HCT116 (cell line): ENCODE measurements at regions not wholly inside any gene's neighbourhood (a gene's known extent, or its start where the extent isn't known, plus 50 kb on each side); places are given as distances from the start of the nearest gene placed in this dataset.

Source experiments
- ATAC-seq: fragments of 200-7000 bp; cut with Tn5 transposase; 2 replicates; pipeline ENCODE4 v1.9.1; 2020; ENCODE audit warnings: mild to moderate bottlenecking, moderate library complexity
- BruUV-seq: library from RNA; stranded (reverse); fragments of 400-500 nt; replicated peaks from 2 replicates; lab custom pipeline; 2021; lab: Mats Ljungman, UMichigan
- CTCF ChIA-PET: fragments of 300-600 bp; sonication (Branson Sonifier 250); formaldehyde crosslinking; loops from one replicate; lab custom pipeline; 2021; ENCODE audit warnings: antibody characterized with exemption; lab: Charles Lee
- POLR2A ChIA-PET: fragments of 300-600, 350-600 bp; sonication (Branson Sonifier 250); formaldehyde crosslinking; loops from one replicate; lab custom pipeline; 2021; ENCODE audit warnings: antibody characterized with exemption; lab: Charles Lee
- RAD21 ChIA-PET, 2 experiments: fragments of 300-600 bp; sonication (Branson Sonifier 250); formaldehyde crosslinking; loops; one replicate each; lab custom pipeline; 2023; ENCODE audit warnings: low total read pairs in 2 of 2; ENCODE audit not compliant: uncharacterized antibody in 2 of 2, unreplicated experiment in 2 of 2, low non-redundant PET in 1 of 2; lab: Charles Lee
- DNase-seq: peaks from one replicate; pipeline ENCODE4 v3.0.0-alpha.2; 2010; ENCODE audit warnings: low read depth, low spot score
- H2AFZ ChIP-seq: fragments of 200-600 bp; shearing (Covaris generic), sonication (generic); 2 replicates; pipeline ENCODE4 v1.6.1; 2017; ENCODE audit warnings: low read depth, mixed run types, mixed read lengths, antibody characterized with exemption, low read length; ENCODE audit not compliant: poor library complexity, severe bottlenecking
- H3K27ac ChIP-seq: 2 replicates; pipeline ENCODE4 v1.5.1; 2012; ENCODE audit warnings: low read depth, low read length
- H3K27me3 ChIP-seq: fragments of 200-600 bp; sonication (generic); 2 replicates; pipeline ENCODE4 v1.6.1; 2016; ENCODE audit warnings: mixed run types, low read length, mixed read lengths; ENCODE audit not compliant: insufficient read depth
- H3K36me3 ChIP-seq, 2 experiments: fragments of 200-500 bp in 1 of 2; fragments of 200-600 bp in 1 of 2; sonication (Bioruptor generic) in 1 of 2; sonication (generic) in 1 of 2; 2 replicates each; pipeline versions ENCODE4 v1.5.1 to v1.6.1; 2014 to 2016; ENCODE audit warnings: low read length in 2 of 2, inconsistent platforms in 1 of 2, mixed read lengths in 1 of 2, mixed run types in 1 of 2; ENCODE audit not compliant: insufficient read depth in 2 of 2, control insufficient read depth in 1 of 2
- H3K4me1 ChIP-seq, 2 experiments: fragments of 200-600 bp in 1 of 2; sonication (generic) in 1 of 2; 2 replicates each; pipeline versions ENCODE4 v1.5.1 to v1.6.1; 2012 to 2017; ENCODE audit warnings: low read length in 2 of 2, inconsistent platforms in 1 of 2, mild to moderate bottlenecking in 1 of 2, mixed read lengths in 1 of 2, mixed run types in 1 of 2, moderate library complexity in 1 of 2; ENCODE audit not compliant: insufficient read depth in 2 of 2, control insufficient read depth in 1 of 2
- H3K4me2 ChIP-seq: fragments of 200-600 bp; sonication (generic); 2 replicates; pipeline ENCODE4 v1.6.1; 2017; ENCODE audit warnings: mixed run types, low read length, mixed read lengths
- H3K4me3 ChIP-seq, 2 experiments: fragments of 200-600 bp in 1 of 2; sonication (generic) in 1 of 2; replicated peaks in 1 of 2; 2 replicates each; pipeline ENCODE4 v1.5.1; 2011 to 2016; ENCODE audit warnings: low read length in 2 of 2, control low read depth in 1 of 2, low read depth in 1 of 2, mild to moderate bottlenecking in 1 of 2, mixed read lengths in 1 of 2, mixed run types in 1 of 2
- H3K79me2 ChIP-seq: fragments of 200-600 bp; sonication (generic); 2 replicates; pipeline ENCODE4 v1.6.1; 2017; ENCODE audit warnings: mild to moderate bottlenecking, mixed run types, low read length, moderate library complexity, mixed read lengths; ENCODE audit not compliant: insufficient read depth
- H3K9ac ChIP-seq: fragments of 200-600 bp; sonication (generic); 2 replicates; pipeline ENCODE4 v1.6.1; 2016; ENCODE audit warnings: low read length, mixed read lengths
- H3K9me2 ChIP-seq: fragments of 200-600 bp; sonication (generic), shearing (Covaris generic); 2 replicates; pipeline ENCODE4 v1.6.1; 2017; ENCODE audit warnings: mixed run types, mild to moderate bottlenecking, moderate library complexity; ENCODE audit not compliant: insufficient read depth
- H3K9me3 ChIP-seq, 2 experiments: fragments of 200-500 bp in 1 of 2; fragments of 200-600 bp in 1 of 2; sonication (Bioruptor generic) in 1 of 2; sonication (generic) in 1 of 2; 2 replicates each; pipeline ENCODE4 v1.6.1; 2014 to 2017; ENCODE audit warnings: low read length in 2 of 2, mixed read lengths in 2 of 2, inconsistent platforms in 1 of 2, low read depth in 1 of 2, mild to moderate bottlenecking in 1 of 2, mixed run types in 1 of 2, moderate library complexity in 1 of 2; ENCODE audit not compliant: control insufficient read depth in 1 of 2, insufficient read depth in 1 of 2
- H4K20me1 ChIP-seq: fragments of 200-600 bp; sonication (generic), shearing (Covaris generic); 2 replicates; pipeline ENCODE4 v1.6.1; 2017; ENCODE audit warnings: mixed run types, mild to moderate bottlenecking, moderate library complexity; ENCODE audit not compliant: insufficient read depth
- ATF3 ChIP-seq: IDR thresholded peaks from 2 replicates; pipeline ENCODE4 v1.6.1; 2012
- CBX3 ChIP-seq: IDR thresholded peaks from 2 replicates; pipeline ENCODE4 v1.6.1; 2012; ENCODE audit warnings: low read depth
- CEBPB ChIP-seq: IDR thresholded peaks from 2 replicates; pipeline ENCODE4 v1.6.1; 2012; ENCODE audit warnings: low read depth
- CTCF ChIP-seq, 3 experiments: fragments of 200-600 bp in 1 of 3; sonication (generic) in 1 of 3; IDR thresholded peaks in 2 of 3; conservative IDR thresholded peaks in 1 of 3; 2 replicates each; pipeline ENCODE4 v1.5.1; 2012 to 2017; ENCODE audit warnings: low read depth in 2 of 3, low read length in 2 of 3, antibody characterized with exemption in 1 of 3, borderline replicate concordance in 1 of 3, control low read depth in 1 of 3, mild to moderate bottlenecking in 1 of 3, mixed read lengths in 1 of 3, mixed run types in 1 of 3, moderate library complexity in 1 of 3; ENCODE audit not compliant: insufficient read depth in 1 of 3
- EGR1 ChIP-seq: IDR thresholded peaks from 2 replicates; pipeline ENCODE4 v1.6.1; 2012; ENCODE audit warnings: low read depth
- ELF1 ChIP-seq: IDR thresholded peaks from 2 replicates; pipeline ENCODE4 v1.6.1; 2012; ENCODE audit warnings: low read depth, borderline replicate concordance
- EZH2 ChIP-seq: fragments of 200-600 bp; sonication (generic); IDR thresholded peaks from 2 replicates; pipeline ENCODE4 v1.6.1; 2017; ENCODE audit warnings: antibody characterized with exemption, mixed run types
- EZH2phosphoT487 ChIP-seq: fragments of 200-600 bp; IDR thresholded peaks from 2 replicates; pipeline ENCODE4 v1.6.1; 2018; ENCODE audit warnings: antibody characterized with exemption, borderline replicate concordance
- FOSL1 ChIP-seq: IDR thresholded peaks from 2 replicates; pipeline ENCODE4 v1.6.1; 2012; ENCODE audit warnings: low read depth
- JUND ChIP-seq: IDR thresholded peaks from 2 replicates; pipeline ENCODE4 v1.6.1; 2012
- POLR2A ChIP-seq: IDR thresholded peaks from 2 replicates; pipeline ENCODE4 v1.7.0; 2011; ENCODE audit warnings: borderline replicate concordance; ENCODE audit not compliant: insufficient read depth, insufficient read length; ENCODE audit errors: extremely low read depth
- POLR2AphosphoS5 ChIP-seq: IDR thresholded peaks from 2 replicates; pipeline ENCODE4 v1.6.1; 2011; ENCODE audit warnings: mild to moderate bottlenecking, low read depth, low read length, moderate library complexity
- RAD21 ChIP-seq: IDR thresholded peaks from 2 replicates; pipeline ENCODE4 v1.6.1; 2012; ENCODE audit warnings: low read depth, mild to moderate bottlenecking
- SIN3A ChIP-seq: IDR thresholded peaks from 2 replicates; pipeline ENCODE4 v1.6.1; 2012; ENCODE audit warnings: low read depth
- SP1 ChIP-seq: IDR thresholded peaks from 2 replicates; pipeline ENCODE4 v1.6.1; 2012; ENCODE audit warnings: low read depth
- SRF ChIP-seq: IDR thresholded peaks from 2 replicates; pipeline ENCODE4 v1.6.1; 2012; ENCODE audit warnings: low read depth
- TCF7L2 ChIP-seq: IDR thresholded peaks from 2 replicates; pipeline ENCODE4 v1.7.0; 2011; ENCODE audit warnings: borderline replicate concordance, inconsistent platforms; ENCODE audit not compliant: insufficient read depth, insufficient read length; ENCODE audit errors: extremely low read depth
- YY1 ChIP-seq: IDR thresholded peaks from 2 replicates; pipeline ENCODE4 v1.6.1; 2011; ENCODE audit warnings: low read length, low read depth, moderate library complexity, mild to moderate bottlenecking; ENCODE audit not compliant: insufficient replicate concordance; ENCODE audit errors: extremely low read depth
- ZBTB33 ChIP-seq: IDR thresholded peaks from 2 replicates; pipeline ENCODE4 v1.6.1; 2011; ENCODE audit warnings: mild to moderate bottlenecking, low read length, moderate library complexity; ENCODE audit not compliant: insufficient replicate concordance; ENCODE audit errors: extremely low read depth
- intact Hi-C: fragments of 100-400 bp; cut with micrococcal nuclease; formaldehyde crosslinking; loops from 2 replicates; pipeline ENCODE4 v1.10.0; 2022
- TF ChIP-seq, protein P1 (sequence below): IDR thresholded peaks from 2 replicates; pipeline ENCODE4 v1.6.1; 2012

- ATAC-seq (no peak), DNase-seq (no peak)
- POLR2A ChIA-PET, result interaction anchor here (0.6 kb wide), 1 partner anchor 30 kb away, joined by 3 read pairs; no protein-coding TSS in a partner anchor
- BruUV-seq, result no TSS peak
- peaks cover 34 to 57% of the 10 kb centered on the region in 2 experiments for H3K4me1 ChIP-seq
- H3K36me3 ChIP-seq, result peaks cover 3 to 5% of the 10 kb centered on the region in 2 experiments; a peak in 2 of 4 replicates
- intact Hi-C loops, result no loop called here
- no peak overlapping the region for H2AFZ ChIP-seq
- H3K4me2 ChIP-seq, result peak overlapping the region; percentile 80
- peak overlapping the region; percentile 63 for H3K9ac ChIP-seq
- no peak overlapping the region for H3K4me3 ChIP-seq
- no peaks in the 10 kb centered on the region for H3K27me3 ChIP-seq
- no peaks in the 10 kb centered on the region for H3K9me2 ChIP-seq
- H4K20me1 ChIP-seq, result no peaks in the 10 kb centered on the region
- H3K9me3 ChIP-seq, result no peaks in the 10 kb centered on the region
- no peak overlapping the region; the same call in 1 of the 2 replicates for H3K27ac ChIP-seq
- RAD21 ChIA-PET, result no interaction called here
- CTCF ChIA-PET, result no interaction called here
- TF ChIP-seq EZH2phosphoT487 (no peak), POLR2A (no peak), CBX3 (no peak), YY1 (no peak), TCF7L2 (no peak), POLR2AphosphoS5 (no peak), SP1 (no peak), EGR1 (no peak), ATF3 (no peak), ELF1 (no peak), JUND (no peak), FOSL1 (no peak), CEBPB (no peak), EZH2 (no peak), SRF (no peak), ZBTB33 (no peak), RAD21 (no peak), CTCF (IDR thresholded peaks at IDR 0.05 in 2 of 3, conservative IDR thresholded peaks at IDR 0.05 in 1 of 3; ENCODE audit: borderline replicate concordance in 1 of 3, insufficient read depth in 1 of 3, low read depth in 2 of 3, low read length in 2 of 3) (no peak), SIN3A (no peak)
- TF ChIP-seq, protein P1, sequence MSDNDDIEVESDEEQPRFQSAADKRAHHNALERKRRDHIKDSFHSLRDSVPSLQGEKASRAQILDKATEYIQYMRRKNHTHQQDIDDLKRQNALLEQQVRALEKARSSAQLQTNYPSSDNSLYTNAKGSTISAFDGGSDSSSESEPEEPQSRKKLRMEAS, result no peak
- peaks cover 92% of the 10 kb centered on the region for H3K79me2 ChIP-seq
These were observed 65.6 kb downstream of the ARHGAP35 start for GRCh38 chr19:46926170-46927071.
